Activated CD4-positive, alpha-beta T cell treated with anti-CD3 and anti-CD28 coated beads for 4 hours (primary cell): ENCODE measurements at regions not wholly inside any gene's neighbourhood (a gene's known extent, or its start where the extent isn't known, plus 50 kb on each side); places are given as distances from the start of the nearest gene placed in this dataset.
"Not testable (repeated sequence)": the region's sequence is repeated elsewhere in the genome, so short reads cannot be mapped to it uniquely, and the experiment has no call there.

Experiments
- DNase-seq, 2 donors: peaks; one replicate each; pipeline ENCODE4 v3.0.0-alpha.2; 2020

- no peak for DNase-seq
These were observed 560.3 kb upstream of the KLF4 start for GRCh38 chr9:108049671-108050494.

- DNase-seq, result no peak
These were observed 559.5 kb upstream of the KLF4 start for GRCh38 chr9:108049026-108049607.

GRCh38 chr9:108048406-108049025, 558.9 kb upstream of the KLF4 start:
- no peak for DNase-seq

- not testable (repeated sequence) for DNase-seq
These were observed 558.2 kb upstream of the KLF4 start for GRCh38 chr9:108047777-108048176.

- DNase-seq, result no peak
These were observed 557.7 kb upstream of the KLF4 start for GRCh38 chr9:108047264-108047663.

GRCh38 chr9:108045851-108046250, 556.3 kb upstream of the KLF4 start:
- DNase-seq, result no peak

GRCh38 chr9:108043585-108043984, 554.0 kb upstream of the KLF4 start:
- no peak for DNase-seq

- DNase-seq, result no peak
These were observed 552.0 kb upstream of the KLF4 start for GRCh38 chr9:108041551-108041950.

- no peak for DNase-seq
These were observed 551.2 kb upstream of the KLF4 start for GRCh38 chr9:108040783-108041182.

- no peak for DNase-seq
These were observed 549.9 kb upstream of the KLF4 start for GRCh38 chr9:108039493-108039892.

- DNase-seq, result no peak
These were observed 549.4 kb upstream of the KLF4 start for GRCh38 chr9:108039012-108039411.

GRCh38 chr9:108035487-108035886, 545.9 kb upstream of the KLF4 start:
- DNase-seq, result no peak

- no peak for DNase-seq
These were observed 544.7 kb upstream of the KLF4 start for GRCh38 chr9:108033976-108034964.

GRCh38 chr9:108032079-108032478, 542.5 kb upstream of the KLF4 start:
- not testable (repeated sequence) for DNase-seq

- DNase-seq, result not testable (repeated sequence)
These were observed 541.7 kb upstream of the KLF4 start for GRCh38 chr9:108031221-108031620.

GRCh38 chr9:108026718-108027117, 537.1 kb upstream of the KLF4 start:
- not testable (repeated sequence) for DNase-seq

GRCh38 chr9:108024604-108025003, 535.0 kb upstream of the KLF4 start:
- no peak for DNase-seq

GRCh38 chr9:108022246-108022935, 532.8 kb upstream of the KLF4 start:
- DNase-seq, result no peak

- DNase-seq, result no peak
These were observed 531.6 kb upstream of the KLF4 start for GRCh38 chr9:108021096-108021710.

- DNase-seq, result no peak
These were observed 530.3 kb upstream of the KLF4 start for GRCh38 chr9:108019821-108020220.

GRCh38 chr9:108017671-108018070, 528.1 kb upstream of the KLF4 start:
- no peak for DNase-seq

GRCh38 chr9:108016446-108016845, 526.9 kb upstream of the KLF4 start:
- DNase-seq, result no peak
